ENCODE measurements at regions not wholly inside any gene's neighbourhood (a gene's known extent, or its start where the extent isn't known, plus 50 kb on each side); places are given as distances from the start of the nearest gene placed in this dataset.

DNA sequence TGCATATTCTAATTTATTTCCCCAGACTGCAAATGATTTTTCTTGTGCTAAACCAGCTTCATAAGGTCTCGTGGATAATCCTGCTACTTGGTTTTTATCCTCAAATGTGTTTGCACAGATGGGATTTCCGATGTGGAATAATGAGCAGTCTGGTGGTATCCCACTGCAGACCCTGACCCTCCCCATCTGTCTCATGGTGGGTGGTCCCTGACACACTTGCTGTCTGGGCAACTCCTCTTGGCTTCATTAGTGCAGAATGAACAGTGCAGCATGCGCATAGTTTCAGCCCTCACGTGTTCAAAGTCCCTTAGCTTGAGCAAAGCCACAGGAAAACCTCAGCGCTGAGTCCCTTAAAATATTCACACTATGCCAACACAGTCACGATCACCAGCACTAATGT lies 996.5 kb downstream of the AACS start:
- no peaks in the 10 kb centered on the region for H4K20me1 ChIP-seq (ENCODE audit: control insufficient read depth, insufficient read depth)
- no peak overlapping the region for H3K4me2 ChIP-seq (ENCODE audit: control insufficient read depth, insufficient read depth)
- H3K4me3 ChIP-seq, result no peak overlapping the region
- POLR2A ChIA-PET, result no interaction called here
- intact Hi-C loops (cut with micrococcal nuclease; ENCODE audit: unreplicated experiment), result loop anchor here (10.0 kb wide), 1 partner anchor 877 kb away; the partner anchor contains the start of gene TMEM132B
- FAIRE-seq (no peak), DNase-seq (ENCODE audit: low read depth, low spot score) (no peak), ATAC-seq (no peak)
- no peak overlapping the region for H2AFZ ChIP-seq (ENCODE audit: control insufficient read depth, low read depth, low read length)
- no peaks in the 10 kb centered on the region for H3K27me3 ChIP-seq (replicated peaks in 1 of 2; ENCODE audit: control insufficient read depth in 2 of 2, insufficient read depth in 2 of 2, low read length in 1 of 2)
- no peaks in the 10 kb centered on the region for H3K9me3 ChIP-seq (replicated peaks; ENCODE audit: control insufficient read depth, insufficient read depth, low read length)
- CTCF ChIA-PET, result interaction anchor here (1.9 kb wide), 1 partner anchor 9 kb away, joined by 5 read pairs; no protein-coding TSS in a partner anchor
- H3K4me1 ChIP-seq (ENCODE audit: control insufficient read depth, insufficient read depth, low read length), result no peaks in the 10 kb centered on the region
- H3K9ac ChIP-seq (ENCODE audit: control insufficient read depth, insufficient read depth, low read length), result no peak overlapping the region
- BruUV-seq (replicated peaks), result no TSS peak
- no peak for TF ChIP-seq PML (IDR thresholded peaks at IDR 0.05; ENCODE audit: low read length)
- TF ChIP-seq SMC3 (IDR thresholded peaks at IDR 0.05; ENCODE audit: borderline replicate concordance, low read length), result no peak
- TF ChIP-seq, protein P1, sequence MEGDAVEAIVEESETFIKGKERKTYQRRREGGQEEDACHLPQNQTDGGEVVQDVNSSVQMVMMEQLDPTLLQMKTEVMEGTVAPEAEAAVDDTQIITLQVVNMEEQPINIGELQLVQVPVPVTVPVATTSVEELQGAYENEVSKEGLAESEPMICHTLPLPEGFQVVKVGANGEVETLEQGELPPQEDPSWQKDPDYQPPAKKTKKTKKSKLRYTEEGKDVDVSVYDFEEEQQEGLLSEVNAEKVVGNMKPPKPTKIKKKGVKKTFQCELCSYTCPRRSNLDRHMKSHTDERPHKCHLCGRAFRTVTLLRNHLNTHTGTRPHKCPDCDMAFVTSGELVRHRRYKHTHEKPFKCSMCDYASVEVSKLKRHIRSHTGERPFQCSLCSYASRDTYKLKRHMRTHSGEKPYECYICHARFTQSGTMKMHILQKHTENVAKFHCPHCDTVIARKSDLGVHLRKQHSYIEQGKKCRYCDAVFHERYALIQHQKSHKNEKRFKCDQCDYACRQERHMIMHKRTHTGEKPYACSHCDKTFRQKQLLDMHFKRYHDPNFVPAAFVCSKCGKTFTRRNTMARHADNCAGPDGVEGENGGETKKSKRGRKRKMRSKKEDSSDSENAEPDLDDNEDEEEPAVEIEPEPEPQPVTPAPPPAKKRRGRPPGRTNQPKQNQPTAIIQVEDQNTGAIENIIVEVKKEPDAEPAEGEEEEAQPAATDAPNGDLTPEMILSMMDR (IDR thresholded peaks at IDR 0.05 in 2 of 3, conservative IDR thresholded peaks at IDR 0.05 in 1 of 3; ENCODE audit: control insufficient read depth in 2 of 3, extremely low read depth in 1 of 3, insufficient read depth in 1 of 3, low read depth in 3 of 3, low read length in 3 of 3), result no peak
- TF ChIP-seq MEF2A (IDR thresholded peaks at IDR 0.05; ENCODE audit: insufficient read depth, low read depth, low read length), result no peak
- no peak for TF ChIP-seq RAD51 (IDR thresholded peaks at IDR 0.05)
- TF ChIP-seq NRF1 (conservative IDR thresholded peaks at IDR 0.05; ENCODE audit: low read depth, low read length), result no peak
- no peak for TF ChIP-seq NFXL1 (IDR thresholded peaks at IDR 0.05; ENCODE audit: borderline replicate concordance)
- H3K27ac ChIP-seq (ENCODE audit: control insufficient read depth, insufficient read depth), result no peak overlapping the region
- H3K79me2 ChIP-seq (ENCODE audit: control insufficient read depth, insufficient read depth, low read length), result no peaks in the 10 kb centered on the region
- in situ Hi-C loops (cut with MboI), result no loop called here
- SMC1A ChIA-PET (ENCODE audit: uncharacterized antibody, unreplicated experiment), result no interaction called here
- no peaks in the 10 kb centered on the region for H3K36me3 ChIP-seq (ENCODE audit: control insufficient read depth in 2 of 2, insufficient read depth in 2 of 2, low read length in 1 of 2)
- WGBS (ENCODE audit: insufficient coverage, insufficient replicate concordance, low lambda C conversion rate, missing lambda C conversion rate), result 23% methylated on average over 6 of the region's 6 CpGs
- RAD21 ChIA-PET (ENCODE audit: unreplicated experiment), result no interaction called here
